ENCODE measurements at regions not wholly inside any gene's neighbourhood (a gene's known extent, or its start where the extent isn't known, plus 50 kb on each side); places are given as distances from the start of the nearest gene placed in this dataset.

GRCh38 chr5:17360879-17361278 lies 137.2 kb upstream of the TAF11L2 start:
- intact Hi-C loops (cut with DNase I; ENCODE audit: low total_unique reads), result no loop called here
- Histone ChIP-seq H3K9me3 (no peaks in the 10 kb centered on the region), H3K36me3 (no peaks in the 10 kb centered on the region), H3K4me1 (no peaks in the 10 kb centered on the region), H3K27me3 (no peaks in the 10 kb centered on the region), H3K4me3 (no peak overlapping the region), H3K27ac (no peak overlapping the region)
- no peak for DNase-seq (ENCODE audit: low spot score in 2 of 2)
- TF ChIP-seq POLR2AphosphoS5 (IDR thresholded peaks at IDR 0.05), result no peak
- TF ChIP-seq CTCF (IDR thresholded peaks at IDR 0.05), result no peak
- TF ChIP-seq POLR2A (IDR thresholded peaks at IDR 0.05), result no peak

GRCh38 chr5:17361331-17361730 lies 136.7 kb upstream of the TAF11L2 start:
- H3K4me3 ChIP-seq, result no peak overlapping the region
- H3K9me3 ChIP-seq, result no peaks in the 10 kb centered on the region
- no peaks in the 10 kb centered on the region for H3K36me3 ChIP-seq
- DNase-seq (ENCODE audit: low spot score in 2 of 2), result no peak
- TF ChIP-seq POLR2A (IDR thresholded peaks at IDR 0.05) (no peak), CTCF (IDR thresholded peaks at IDR 0.05) (no peak), POLR2AphosphoS5 (IDR thresholded peaks at IDR 0.05) (no peak)
- no peaks in the 10 kb centered on the region for H3K27me3 ChIP-seq
- no peak overlapping the region for H3K27ac ChIP-seq
- intact Hi-C loops (cut with DNase I; ENCODE audit: low total_unique reads), result no loop called here
- no peaks in the 10 kb centered on the region for H3K4me1 ChIP-seq

DNA sequence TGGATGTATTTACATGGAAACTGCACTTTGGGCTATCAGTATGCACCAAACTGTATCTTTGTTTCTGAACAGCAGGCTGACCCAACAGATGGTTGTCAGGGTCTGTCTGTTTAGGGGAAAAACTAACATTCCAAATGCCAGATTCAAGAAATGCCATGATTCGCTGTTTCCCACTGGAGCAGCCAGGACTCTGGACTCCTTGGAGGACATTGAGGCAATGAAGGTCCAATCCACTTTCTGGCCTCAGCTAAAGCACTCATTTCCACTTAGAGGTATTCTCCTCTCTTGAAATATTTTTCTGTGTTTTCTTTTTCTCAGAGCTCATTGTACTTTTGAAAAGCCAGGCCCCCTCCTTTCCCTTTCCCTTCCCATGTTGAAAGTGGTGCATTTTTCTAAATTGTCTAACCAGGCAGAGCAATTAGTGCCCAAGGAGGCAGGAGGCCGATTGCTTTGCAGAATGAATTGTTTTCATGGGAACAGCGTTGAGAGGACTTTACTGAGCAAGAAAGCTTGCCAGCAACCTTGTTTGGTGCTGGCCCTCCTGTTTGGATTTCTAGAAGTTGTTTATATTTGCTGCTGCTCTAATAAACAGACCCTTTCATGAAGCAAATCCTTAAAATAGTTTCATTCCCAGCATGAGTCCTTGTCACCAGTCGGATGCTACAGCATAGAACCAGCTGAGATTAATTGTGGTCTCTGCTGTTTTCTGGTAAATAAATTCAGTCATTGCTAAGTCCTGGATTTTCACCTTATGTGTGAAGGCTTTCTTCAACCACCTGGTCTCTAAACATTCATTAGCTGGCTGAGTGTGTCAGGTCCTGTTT lies 132.8 kb upstream of the TAF11L2 start:
- Histone ChIP-seq H3K27ac (no peak overlapping the region), H3K4me1 (no peaks in the 10 kb centered on the region), H3K4me3 (no peak overlapping the region), H3K36me3 (no peaks in the 10 kb centered on the region), H3K9me3 (no peaks in the 10 kb centered on the region), H3K27me3 (no peaks in the 10 kb centered on the region)
- TF ChIP-seq CTCF (IDR thresholded peaks at IDR 0.05) (no peak), POLR2A (IDR thresholded peaks at IDR 0.05) (no peak), POLR2AphosphoS5 (IDR thresholded peaks at IDR 0.05) (no peak)
- intact Hi-C loops (cut with DNase I; ENCODE audit: low total_unique reads), result no loop called here
- no peak for DNase-seq (ENCODE audit: low spot score in 2 of 2)

GRCh38 chr5:17365811-17366138 lies 132.3 kb upstream of the TAF11L2 start:
- no peak overlapping the region for H3K27ac ChIP-seq

More at GRCh38 chr5:17365811-17366138, 132.3 kb upstream of the TAF11L2 start:
- intact Hi-C loops (cut with DNase I; ENCODE audit: low total_unique reads), result no loop called here
- no peaks in the 10 kb centered on the region for H3K36me3 ChIP-seq
- H3K9me3 ChIP-seq, result no peaks in the 10 kb centered on the region
- DNase-seq (ENCODE audit: low spot score in 2 of 2), result no peak
- no peaks in the 10 kb centered on the region for H3K4me1 ChIP-seq
- H3K4me3 ChIP-seq, result no peak overlapping the region
- no peaks in the 10 kb centered on the region for H3K27me3 ChIP-seq
- TF ChIP-seq CTCF (IDR thresholded peaks at IDR 0.05) (no peak), POLR2AphosphoS5 (IDR thresholded peaks at IDR 0.05) (no peak)

All from breast epithelium (tissue), 4 donors.